ENCODE measurements at regions not wholly inside any gene's neighbourhood (a gene's known extent, or its start where the extent isn't known, plus 50 kb on each side); places are given as distances from the start of the nearest gene placed in this dataset.

DNA sequence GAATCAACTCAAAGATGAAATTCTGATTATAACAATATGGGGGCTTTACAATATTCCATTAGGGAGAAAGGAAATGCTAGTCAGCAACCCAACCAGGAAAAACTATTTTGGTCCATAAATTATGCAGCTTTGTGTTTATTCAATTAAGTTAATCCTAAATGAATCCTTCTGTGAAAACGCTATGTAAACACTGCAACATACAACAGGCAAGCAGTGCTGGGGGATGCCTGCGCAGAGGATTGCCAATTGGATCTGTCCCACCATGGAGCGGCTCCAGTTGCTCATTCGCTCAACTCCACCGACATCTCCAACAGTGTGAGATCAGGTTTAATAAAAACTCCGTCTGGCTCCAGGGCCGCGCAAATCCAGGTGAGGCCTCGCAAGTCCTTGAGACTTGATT, 290.5 kb upstream of the VEPH1 start:
- TF ChIP-seq, protein P1, sequence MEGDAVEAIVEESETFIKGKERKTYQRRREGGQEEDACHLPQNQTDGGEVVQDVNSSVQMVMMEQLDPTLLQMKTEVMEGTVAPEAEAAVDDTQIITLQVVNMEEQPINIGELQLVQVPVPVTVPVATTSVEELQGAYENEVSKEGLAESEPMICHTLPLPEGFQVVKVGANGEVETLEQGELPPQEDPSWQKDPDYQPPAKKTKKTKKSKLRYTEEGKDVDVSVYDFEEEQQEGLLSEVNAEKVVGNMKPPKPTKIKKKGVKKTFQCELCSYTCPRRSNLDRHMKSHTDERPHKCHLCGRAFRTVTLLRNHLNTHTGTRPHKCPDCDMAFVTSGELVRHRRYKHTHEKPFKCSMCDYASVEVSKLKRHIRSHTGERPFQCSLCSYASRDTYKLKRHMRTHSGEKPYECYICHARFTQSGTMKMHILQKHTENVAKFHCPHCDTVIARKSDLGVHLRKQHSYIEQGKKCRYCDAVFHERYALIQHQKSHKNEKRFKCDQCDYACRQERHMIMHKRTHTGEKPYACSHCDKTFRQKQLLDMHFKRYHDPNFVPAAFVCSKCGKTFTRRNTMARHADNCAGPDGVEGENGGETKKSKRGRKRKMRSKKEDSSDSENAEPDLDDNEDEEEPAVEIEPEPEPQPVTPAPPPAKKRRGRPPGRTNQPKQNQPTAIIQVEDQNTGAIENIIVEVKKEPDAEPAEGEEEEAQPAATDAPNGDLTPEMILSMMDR (IDR thresholded peaks at IDR 0.05) = no peak
- TF ChIP-seq POLR2A (IDR thresholded peaks at IDR 0.05) = no peak

All from Peyer's patch (tissue), 4 donors.